Stimulated activated naive CD8-positive, alpha-beta T cell treated with anti-CD3 and anti-CD28 coated beads, Interleukin-15, Interleukin-2, amounts not matched to agents 100 U/mL and 50 U/mL, for 24 hours (primary cell): ENCODE measurements at regions not wholly inside any gene's neighbourhood (a gene's known extent, or its start where the extent isn't known, plus 50 kb on each side); places are given as distances from the start of the nearest gene placed in this dataset.

ENCODE experiments used
- ATAC-seq: fragments of 150-1000 bp; cut with Tn5 transposase; one replicate; pipeline ENCODE4 v1.10.0; 2021
- DNase-seq: peaks from one replicate; pipeline ENCODE4 v3.0.0; 2021

- no peak for DNase-seq
- no peak for ATAC-seq
These were observed 65.2 kb upstream of the FZD7 start for GRCh38 chr2:201968476-201968875.

GRCh38 chr2:201969241-201969937, 64.3 kb upstream of the FZD7 start:
- no peak for DNase-seq
- no peak for ATAC-seq

GRCh38 chr2:201969938-201970785, 63.5 kb upstream of the FZD7 start:
- no peak for DNase-seq

GRCh38 chr2:201970786-201971108, 62.9 kb upstream of the FZD7 start:
- no peak for DNase-seq
- ATAC-seq: no peak

More at GRCh38 chr2:201969938-201970785, 63.5 kb upstream of the FZD7 start:
- ATAC-seq: no peak

GRCh38 chr2:201971531-201972228, 62.0 kb upstream of the FZD7 start:
- ATAC-seq: no peak
- no peak for DNase-seq

- DNase-seq (no peak), ATAC-seq (no peak)
These were observed 60.9 kb upstream of the FZD7 start for GRCh38 chr2:201972621-201973255.

GRCh38 chr2:201973305-201973928, 60.2 kb upstream of the FZD7 start:
- DNase-seq (no peak), ATAC-seq (no peak)

- ATAC-seq (no peak), DNase-seq (no peak)
These were observed 59.2 kb upstream of the FZD7 start for GRCh38 chr2:201974171-201975100.

- ATAC-seq: no peak
- DNase-seq: no peak
These were observed 58.2 kb upstream of the FZD7 start for GRCh38 chr2:201975434-201975833.

- DNase-seq: no peak
- no peak for ATAC-seq
These were observed 57.6 kb upstream of the FZD7 start for GRCh38 chr2:201975964-201976612.

- no peak for ATAC-seq
- DNase-seq: no peak
These were observed 56.0 kb upstream of the FZD7 start for GRCh38 chr2:201977651-201978050.

GRCh38 chr2:201978333-201978732, 55.3 kb upstream of the FZD7 start:
- no peak for ATAC-seq
- DNase-seq: no peak

- DNase-seq (no peak), ATAC-seq (no peak)
These were observed 54.7 kb upstream of the FZD7 start for GRCh38 chr2:201978986-201979385.

- ATAC-seq: no peak
These were observed 53.2 kb upstream of the FZD7 start for GRCh38 chr2:201980389-201980821.

GRCh38 chr2:201980946-201981345, 52.7 kb upstream of the FZD7 start:
- ATAC-seq (no peak), DNase-seq (no peak)

More at GRCh38 chr2:201980389-201980821, 53.2 kb upstream of the FZD7 start:
- DNase-seq: no peak

- DNase-seq (no peak), ATAC-seq (no peak)
These were observed 50.5 kb upstream of the FZD7 start for GRCh38 chr2:201983174-201983573.

- ATAC-seq: no peak
- DNase-seq: no peak
These were observed 49.9 kb upstream of the FZD7 start for GRCh38 chr2:201983800-201984199.
